ENCODE measurements at regions not wholly inside any gene's neighbourhood (a gene's known extent, or its start where the extent isn't known, plus 50 kb on each side); places are given as distances from the start of the nearest gene placed in this dataset.
"Not testable (repeated sequence)": the region's sequence is repeated elsewhere in the genome, so short reads cannot be mapped to it uniquely, and the experiment has no call there.

DNA sequence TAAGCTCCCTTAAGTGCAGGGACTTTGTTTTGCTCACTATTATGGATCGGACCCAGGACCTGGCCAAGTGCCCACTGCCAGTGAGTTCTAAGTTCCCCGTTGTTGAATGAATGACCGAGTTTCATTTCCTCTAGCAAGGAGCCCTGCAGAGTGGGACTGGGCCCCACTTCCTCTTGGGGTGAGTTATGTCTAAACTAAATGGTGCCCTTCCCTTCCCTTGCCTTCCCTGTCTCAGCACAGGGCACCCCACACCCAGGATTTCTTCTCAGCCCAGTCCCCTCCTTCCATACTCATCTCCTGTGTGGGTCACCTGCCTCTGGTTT lies 195.3 kb upstream of the HS6ST1 start:
- H3K27ac ChIP-seq, result no peak overlapping the region
- no peak for TF ChIP-seq CTCF (IDR thresholded peaks at IDR 0.05)
- no peak overlapping the region for H3K4me3 ChIP-seq
- no peak for DNase-seq (ENCODE audit: low spot score)

DNA sequence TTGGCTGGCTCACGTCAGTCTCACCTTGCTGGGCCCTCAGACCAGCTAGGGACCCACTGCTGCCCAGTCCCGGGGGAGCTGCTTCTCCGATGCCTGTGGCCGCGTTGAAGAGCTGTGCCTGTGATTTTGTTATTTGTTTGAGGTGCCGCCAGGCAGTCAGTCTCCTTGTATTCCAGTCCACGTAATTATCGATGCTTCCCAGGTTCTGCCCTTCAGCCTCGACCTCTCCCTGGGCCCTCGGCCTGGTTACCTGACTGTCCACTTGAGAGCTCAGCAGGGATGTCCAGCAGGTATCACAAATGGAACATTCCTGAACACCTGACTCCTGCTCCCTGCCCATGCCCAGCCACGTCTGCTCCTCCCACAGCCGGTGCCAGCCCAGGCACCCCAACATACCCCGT lies 195.9 kb upstream of the HS6ST1 start:
- no peak for TF ChIP-seq CTCF (IDR thresholded peaks at IDR 0.05)
- Histone ChIP-seq H3K27ac (no peak overlapping the region), H3K4me3 (no peak overlapping the region)
- DNase-seq (ENCODE audit: low spot score), result no peak

DNA sequence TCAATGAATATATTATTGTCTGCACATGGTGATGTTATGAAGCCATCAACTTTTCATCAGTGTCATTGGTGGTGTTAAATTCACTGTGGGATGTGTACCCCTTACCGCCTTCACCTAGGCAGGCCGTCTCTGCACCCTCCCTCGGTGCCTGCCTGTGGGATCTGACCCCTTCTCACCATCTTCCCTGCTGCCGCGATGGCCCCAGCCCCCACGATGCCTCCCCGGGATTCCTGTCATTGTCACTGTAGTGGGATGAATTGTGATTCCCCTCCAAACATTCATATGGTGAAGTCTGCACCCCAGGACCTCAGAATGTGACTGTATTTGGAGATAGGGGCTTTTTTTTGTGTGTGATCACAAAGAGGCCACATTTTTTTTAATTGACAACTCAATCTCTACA lies 198.3 kb upstream of the HS6ST1 start:
- Histone ChIP-seq H3K27ac (no peak overlapping the region), H3K4me3 (no peak overlapping the region)
- DNase-seq (ENCODE audit: low spot score), result no peak
- TF ChIP-seq CTCF (IDR thresholded peaks at IDR 0.05), result no peak

DNA sequence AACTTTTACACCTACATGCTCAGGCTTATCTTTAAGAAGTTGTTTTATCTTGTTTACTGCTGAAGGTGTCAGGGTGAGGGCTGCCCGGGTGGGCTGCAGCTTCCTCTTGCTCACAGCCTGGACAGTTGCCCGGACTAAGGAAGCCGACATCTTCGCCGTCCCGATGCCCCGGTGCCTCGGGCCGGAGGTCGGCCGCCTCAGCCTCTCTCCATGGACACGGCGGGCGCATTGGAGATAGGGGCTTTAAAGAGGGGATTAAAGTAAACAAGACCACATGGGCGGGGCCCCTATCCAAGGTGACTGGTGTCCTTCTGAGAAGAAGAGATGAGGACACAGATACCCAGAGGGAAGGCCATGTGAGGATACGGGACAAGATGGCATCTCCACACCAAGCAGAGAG lies 200.4 kb upstream of the HS6ST1 start:
- not testable (repeated sequence) for DNase-seq (ENCODE audit: low spot score); H3K4me3 ChIP-seq; H3K27ac ChIP-seq

GRCh38 chr2:128519517-128520215 lies 201.0 kb upstream of the HS6ST1 start:
- TF ChIP-seq CTCF (IDR thresholded peaks at IDR 0.05), result no peak
- Histone ChIP-seq H3K27ac (no peak overlapping the region), H3K4me3 (no peak overlapping the region)
- no peak for DNase-seq (ENCODE audit: low spot score)

DNA sequence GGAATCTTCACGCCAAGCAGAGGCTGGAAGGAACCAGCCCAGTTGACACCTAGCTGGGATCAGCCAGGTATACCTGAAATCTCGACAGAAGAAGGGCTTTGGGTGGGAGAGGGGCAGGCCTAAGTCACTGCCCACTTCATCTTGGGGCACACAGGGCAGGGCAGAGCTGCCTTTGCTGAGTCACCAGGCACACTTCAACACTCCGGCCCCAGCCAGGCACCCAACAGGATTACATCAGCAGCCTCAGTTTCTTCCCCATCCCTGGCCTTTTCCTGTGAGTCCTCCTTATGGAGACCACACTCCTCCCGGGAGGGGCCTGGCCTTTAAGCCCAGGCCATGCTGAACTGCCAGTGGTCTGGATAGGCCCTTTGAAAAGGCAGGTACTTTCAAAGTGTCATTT lies 201.7 kb upstream of the HS6ST1 start:
- TF ChIP-seq CTCF (IDR thresholded peaks at IDR 0.05), result no peak
- DNase-seq (ENCODE audit: low spot score), result no peak
- no peak overlapping the region for H3K27ac ChIP-seq
- H3K4me3 ChIP-seq, result no peak overlapping the region

DNA sequence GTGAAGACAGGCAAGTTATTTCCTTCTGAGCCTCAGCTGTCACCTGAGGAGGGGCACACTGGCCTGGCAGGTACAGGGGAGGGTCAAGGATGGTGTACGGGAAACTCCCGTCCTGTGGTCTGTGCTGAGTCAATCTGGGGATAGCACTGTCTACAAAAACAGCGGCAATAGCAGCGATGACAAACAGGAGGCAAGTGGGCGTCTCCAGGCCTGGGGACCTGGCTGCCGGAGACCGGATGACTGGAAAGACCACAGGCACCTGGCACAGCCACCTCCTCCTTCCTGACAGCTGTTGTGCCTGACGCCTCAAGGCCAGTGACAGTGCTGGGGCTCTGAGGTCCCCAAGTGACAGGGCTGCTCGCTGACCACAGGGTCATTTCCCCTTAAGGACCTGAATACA lies 202.1 kb upstream of the HS6ST1 start:
- DNase-seq (ENCODE audit: low spot score), result no peak
- TF ChIP-seq CTCF (IDR thresholded peaks at IDR 0.05), result no peak
- Histone ChIP-seq H3K4me3 (no peak overlapping the region), H3K27ac (no peak overlapping the region)

DNA sequence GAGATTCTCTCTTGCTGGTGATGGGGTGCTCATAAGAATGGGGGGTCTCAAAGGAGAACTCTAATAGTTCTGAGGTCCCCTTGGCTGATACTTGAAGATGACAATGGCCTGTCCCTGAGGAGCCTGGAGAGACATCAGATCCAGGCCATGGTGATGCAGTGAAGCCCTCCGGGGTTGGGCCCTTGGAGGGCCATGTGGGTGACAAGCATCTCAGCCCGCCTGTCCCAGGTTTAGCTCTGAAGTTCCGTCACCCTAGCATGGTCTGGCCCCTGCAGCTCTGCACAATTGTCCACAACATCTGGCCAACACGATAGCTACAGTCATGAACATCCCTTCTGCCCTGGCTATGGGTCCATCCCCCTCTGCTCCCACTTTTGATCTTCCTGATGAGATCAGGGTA lies 202.8 kb upstream of the HS6ST1 start:
- Histone ChIP-seq H3K27ac (no peak overlapping the region), H3K4me3 (no peak overlapping the region)
- TF ChIP-seq CTCF (IDR thresholded peaks at IDR 0.05), result no peak
- DNase-seq (ENCODE audit: low spot score), result no peak

All from coronary artery (tissue), 2 donors.